Activated CD4-positive, alpha-beta T cell treated with anti-CD3 and anti-CD28 coated beads, Interleukin-2, amount 10 ng/mL, durations not matched to agents 24 days and 14 days (primary cell): ENCODE measurements at regions not wholly inside any gene's neighbourhood (a gene's known extent, or its start where the extent isn't known, plus 50 kb on each side); places are given as distances from the start of the nearest gene placed in this dataset.
"Not testable (repeated sequence)": the region's sequence is repeated elsewhere in the genome, so short reads cannot be mapped to it uniquely, and the experiment has no call there.

ENCODE experiments used
- DNase-seq: peaks from one replicate; pipeline ENCODE4 v3.0.0; 2022
- H3K27ac Mint-ChIP-seq: one replicate; pipeline ENCODE4 v1.8.0; 2022; ENCODE audit warnings: mild to moderate bottlenecking, mixed read lengths
- H3K27me3 Mint-ChIP-seq: one replicate; pipeline ENCODE4 v1.8.0; 2022; ENCODE audit warnings: mixed read lengths
- H3K36me3 Mint-ChIP-seq: one replicate; pipeline ENCODE4 v1.8.0; 2022; ENCODE audit warnings: low read depth, mild to moderate bottlenecking, mixed read lengths
- H3K4me1 Mint-ChIP-seq: one replicate; pipeline ENCODE4 v1.8.0; 2021; ENCODE audit warnings: mixed read lengths
- H3K4me3 Mint-ChIP-seq: one replicate; pipeline ENCODE4 v1.8.0; 2022; ENCODE audit warnings: mild to moderate bottlenecking, moderate library complexity, mixed read lengths
- H3K9me3 Mint-ChIP-seq: one replicate; pipeline ENCODE4 v1.8.0; 2021; ENCODE audit warnings: mixed read lengths
- intact Hi-C: fragments of 100-400 bp; cut with micrococcal nuclease; formaldehyde crosslinking; loops from one replicate; pipeline ENCODE4 v1.15.1; 2023

GRCh38 chr4:38328989-38329729 lies 334.8 kb upstream of the KLF3 start:
- intact Hi-C loops = no loop called here
- no peak overlapping the region for H3K27ac Mint-ChIP-seq
- DNase-seq = peak; percentile 64
- H3K4me3 Mint-ChIP-seq = no peak overlapping the region
- H3K36me3 Mint-ChIP-seq = peaks cover under 1% of the 10 kb centered on the region
- peaks cover 14% of the 10 kb centered on the region for H3K4me1 Mint-ChIP-seq
- peaks cover 31% of the 10 kb centered on the region for H3K27me3 Mint-ChIP-seq
- H3K9me3 Mint-ChIP-seq = no peaks in the 10 kb centered on the region

- Mint-ChIP-seq H3K27ac (no peak overlapping the region), H3K4me1 (peaks cover 24% of the 10 kb centered on the region), H3K27me3 (peaks cover 33% of the 10 kb centered on the region), H3K4me3 (no peak overlapping the region), H3K9me3 (no peaks in the 10 kb centered on the region), H3K36me3 (no peaks in the 10 kb centered on the region)
- no peak for DNase-seq
- intact Hi-C loops = no loop called here
Observed at GRCh38 chr4:38330321-38330720, 333.7 kb upstream of the KLF3 start.

GRCh38 chr4:38330936-38331335 lies 333.1 kb upstream of the KLF3 start:
- no peak overlapping the region for H3K27ac Mint-ChIP-seq
- peaks cover 33% of the 10 kb centered on the region for H3K27me3 Mint-ChIP-seq
- H3K4me1 Mint-ChIP-seq = peaks cover 28% of the 10 kb centered on the region
- H3K9me3 Mint-ChIP-seq = no peaks in the 10 kb centered on the region
- intact Hi-C loops = no loop called here
- no peak overlapping the region for H3K4me3 Mint-ChIP-seq
- no peaks in the 10 kb centered on the region for H3K36me3 Mint-ChIP-seq
- no peak for DNase-seq

GRCh38 chr4:38332699-38333098 lies 331.3 kb upstream of the KLF3 start:
- no peaks in the 10 kb centered on the region for H3K36me3 Mint-ChIP-seq
- peaks cover 35% of the 10 kb centered on the region for H3K27me3 Mint-ChIP-seq
- intact Hi-C loops = no loop called here
- H3K27ac Mint-ChIP-seq = no peak overlapping the region
- peaks cover 3% of the 10 kb centered on the region for H3K9me3 Mint-ChIP-seq
- DNase-seq = no peak
- peaks cover 28% of the 10 kb centered on the region for H3K4me1 Mint-ChIP-seq
- no peak overlapping the region for H3K4me3 Mint-ChIP-seq

- Mint-ChIP-seq H3K27ac (no peak overlapping the region), H3K9me3 (peaks cover 3% of the 10 kb centered on the region), H3K36me3 (peaks cover 4% of the 10 kb centered on the region), H3K4me1 (peaks cover 27% of the 10 kb centered on the region), H3K27me3 (peaks cover 38% of the 10 kb centered on the region), H3K4me3 (no peak overlapping the region)
- intact Hi-C loops = no loop called here
- DNase-seq = no peak
Observed at GRCh38 chr4:38333219-38333618, 330.8 kb upstream of the KLF3 start.

- no peak overlapping the region for H3K4me3 Mint-ChIP-seq
- no peak for DNase-seq
- H3K27me3 Mint-ChIP-seq = peaks cover 44% of the 10 kb centered on the region
- intact Hi-C loops = loop anchor here (1.0 to 5.0 kb wide), 4 partner anchors 15 to 123 kb away; no protein-coding TSS in a partner anchor
- H3K4me1 Mint-ChIP-seq = peaks cover 17% of the 10 kb centered on the region
- peaks cover 13% of the 10 kb centered on the region for H3K9me3 Mint-ChIP-seq
- peaks cover 11% of the 10 kb centered on the region for H3K36me3 Mint-ChIP-seq
- no peak overlapping the region for H3K27ac Mint-ChIP-seq
Observed at GRCh38 chr4:38334791-38335190, 329.2 kb upstream of the KLF3 start.

GRCh38 chr4:38338939-38339338 lies 325.1 kb upstream of the KLF3 start:
- not testable (repeated sequence) for H3K27ac Mint-ChIP-seq, H3K4me3 Mint-ChIP-seq, DNase-seq
- intact Hi-C loops = loop anchor here (5.0 kb wide), 1 partner anchor 118 kb away; no protein-coding TSS in a partner anchor
- Mint-ChIP-seq H3K9me3 (peaks cover 13% of the 10 kb centered on the region), H3K27me3 (peaks cover 40% of the 10 kb centered on the region), H3K4me1 (peaks cover 14% of the 10 kb centered on the region), H3K36me3 (peaks cover 11% of the 10 kb centered on the region)

- H3K4me3 Mint-ChIP-seq = no peak overlapping the region
- peaks cover 3% of the 10 kb centered on the region for H3K36me3 Mint-ChIP-seq
- no peaks in the 10 kb centered on the region for H3K4me1 Mint-ChIP-seq
- intact Hi-C loops = no loop called here
- no peak for DNase-seq
- peaks cover 21% of the 10 kb centered on the region for H3K9me3 Mint-ChIP-seq
- no peak overlapping the region for H3K27ac Mint-ChIP-seq
- H3K27me3 Mint-ChIP-seq = peaks cover 39% of the 10 kb centered on the region
Observed at GRCh38 chr4:38343608-38344007, 320.4 kb upstream of the KLF3 start.

- no peaks in the 10 kb centered on the region for H3K4me1 Mint-ChIP-seq
- H3K27me3 Mint-ChIP-seq = peaks cover 31% of the 10 kb centered on the region
- H3K27ac Mint-ChIP-seq = no peak overlapping the region
- intact Hi-C loops = no loop called here
- peaks cover 15% of the 10 kb centered on the region for H3K9me3 Mint-ChIP-seq
- H3K4me3 Mint-ChIP-seq = no peak overlapping the region
- DNase-seq = no peak
- H3K36me3 Mint-ChIP-seq = no peaks in the 10 kb centered on the region
Observed at GRCh38 chr4:38344929-38345328, 319.1 kb upstream of the KLF3 start.

GRCh38 chr4:38347251-38347650 lies 316.7 kb upstream of the KLF3 start:
- no peak for DNase-seq
- peaks cover 22% of the 10 kb centered on the region for H3K9me3 Mint-ChIP-seq
- no peak overlapping the region for H3K4me3 Mint-ChIP-seq
- no peak overlapping the region for H3K27ac Mint-ChIP-seq
- no peaks in the 10 kb centered on the region for H3K36me3 Mint-ChIP-seq
- intact Hi-C loops = no loop called here
- no peaks in the 10 kb centered on the region for H3K4me1 Mint-ChIP-seq
- peaks cover 26% of the 10 kb centered on the region for H3K27me3 Mint-ChIP-seq

GRCh38 chr4:38354421-38354820 lies 309.6 kb upstream of the KLF3 start:
- Mint-ChIP-seq H3K4me1 (no peaks in the 10 kb centered on the region), H3K4me3 (no peak overlapping the region), H3K9me3 (peaks cover 22% of the 10 kb centered on the region), H3K27ac (no peak overlapping the region), H3K27me3 (peaks cover 8% of the 10 kb centered on the region), H3K36me3 (no peaks in the 10 kb centered on the region)
- intact Hi-C loops = no loop called here
- DNase-seq = no peak

- Mint-ChIP-seq H3K9me3 (peaks cover 22% of the 10 kb centered on the region), H3K36me3 (no peaks in the 10 kb centered on the region), H3K27me3 (peaks cover 8% of the 10 kb centered on the region), H3K4me3 (no peak overlapping the region), H3K4me1 (no peaks in the 10 kb centered on the region), H3K27ac (no peak overlapping the region)
- no peak for DNase-seq
- intact Hi-C loops = no loop called here
Observed at GRCh38 chr4:38354872-38355271, 309.1 kb upstream of the KLF3 start.

GRCh38 chr4:38356686-38357085 lies 307.3 kb upstream of the KLF3 start:
- Mint-ChIP-seq H3K4me1 (no peaks in the 10 kb centered on the region), H3K27me3 (peaks cover 6% of the 10 kb centered on the region), H3K9me3 (peaks cover 17% of the 10 kb centered on the region), H3K36me3 (no peaks in the 10 kb centered on the region), H3K27ac (no peak overlapping the region), H3K4me3 (no peak overlapping the region)
- intact Hi-C loops = no loop called here
- no peak for DNase-seq

- H3K27ac Mint-ChIP-seq = no peak overlapping the region
- H3K9me3 Mint-ChIP-seq = peaks cover 12% of the 10 kb centered on the region
- intact Hi-C loops = no loop called here
- H3K4me3 Mint-ChIP-seq = no peak overlapping the region
- peaks cover 2% of the 10 kb centered on the region for H3K27me3 Mint-ChIP-seq
- H3K4me1 Mint-ChIP-seq = no peaks in the 10 kb centered on the region
- H3K36me3 Mint-ChIP-seq = no peaks in the 10 kb centered on the region
- no peak for DNase-seq
Observed at GRCh38 chr4:38357546-38357945, 306.5 kb upstream of the KLF3 start.

GRCh38 chr4:38359113-38359512 lies 304.9 kb upstream of the KLF3 start:
- Mint-ChIP-seq H3K4me3 (no peak overlapping the region), H3K27ac (no peak overlapping the region), H3K27me3 (peaks cover 2% of the 10 kb centered on the region), H3K36me3 (no peaks in the 10 kb centered on the region), H3K9me3 (peaks cover 4% of the 10 kb centered on the region), H3K4me1 (no peaks in the 10 kb centered on the region)
- DNase-seq = no peak
- intact Hi-C loops = no loop called here
